HuH-7 (cell line): ENCODE measurements at regions not wholly inside any gene's neighbourhood (a gene's known extent, or its start where the extent isn't known, plus 50 kb on each side); places are given as distances from the start of the nearest gene placed in this dataset.

Experiments used
- DNase-seq: peaks from one replicate; pipeline ENCODE4 v3.0.0; 2011; ENCODE audit warnings: low spot score

- no peak for DNase-seq
Observed at GRCh38 chr1:14303011-14303410, 295.5 kb upstream of the KAZN start.

DNA sequence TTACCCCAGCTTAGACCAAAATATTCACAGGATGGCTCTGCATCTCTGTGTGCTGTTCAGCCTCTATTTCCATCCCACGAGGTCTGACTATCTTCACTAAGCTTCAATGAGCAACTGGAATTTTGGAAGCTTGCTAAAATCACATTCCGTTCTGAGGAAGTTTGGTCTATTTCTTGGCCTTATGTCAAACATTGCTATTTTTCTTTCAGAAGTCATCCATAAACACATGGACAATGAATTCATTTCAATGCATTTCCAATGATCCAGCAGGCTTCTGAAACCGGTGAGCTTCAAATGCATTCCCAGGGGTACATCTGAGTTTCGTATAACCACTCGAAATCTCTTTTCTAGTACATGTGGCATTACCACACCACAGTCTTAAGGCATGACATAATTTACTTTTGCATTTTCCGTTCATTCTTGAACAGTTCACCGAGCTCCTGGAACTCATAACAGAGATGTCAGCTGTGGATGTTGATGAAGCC lies 294.1 kb upstream of the KAZN start:
- no peak for DNase-seq

- no peak for DNase-seq
Observed at GRCh38 chr1:14308460-14308859, 290.0 kb upstream of the KAZN start.

DNA sequence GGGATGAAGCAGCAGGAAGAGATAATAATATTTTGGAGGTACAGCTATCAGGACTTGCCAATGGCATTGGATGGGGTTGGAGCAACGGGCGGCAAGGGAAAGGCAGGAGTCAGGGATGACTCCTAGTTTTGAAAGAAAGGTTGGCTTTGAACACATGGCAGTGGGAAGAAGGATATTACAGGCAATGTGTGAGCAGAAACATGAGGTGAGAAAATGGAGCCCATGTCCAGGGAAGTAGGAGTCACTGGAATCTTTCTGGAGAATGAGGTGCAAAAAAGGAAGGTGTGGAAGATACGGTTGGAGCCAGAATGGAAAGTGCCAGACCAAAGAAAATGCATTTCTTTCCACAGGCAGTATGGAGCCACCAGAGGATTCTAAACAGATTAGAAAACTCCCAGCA lies 288.5 kb upstream of the KAZN start:
- DNase-seq: no peak

- DNase-seq: no peak
Observed at GRCh38 chr1:14310476-14310875, 288.0 kb upstream of the KAZN start.

DNA sequence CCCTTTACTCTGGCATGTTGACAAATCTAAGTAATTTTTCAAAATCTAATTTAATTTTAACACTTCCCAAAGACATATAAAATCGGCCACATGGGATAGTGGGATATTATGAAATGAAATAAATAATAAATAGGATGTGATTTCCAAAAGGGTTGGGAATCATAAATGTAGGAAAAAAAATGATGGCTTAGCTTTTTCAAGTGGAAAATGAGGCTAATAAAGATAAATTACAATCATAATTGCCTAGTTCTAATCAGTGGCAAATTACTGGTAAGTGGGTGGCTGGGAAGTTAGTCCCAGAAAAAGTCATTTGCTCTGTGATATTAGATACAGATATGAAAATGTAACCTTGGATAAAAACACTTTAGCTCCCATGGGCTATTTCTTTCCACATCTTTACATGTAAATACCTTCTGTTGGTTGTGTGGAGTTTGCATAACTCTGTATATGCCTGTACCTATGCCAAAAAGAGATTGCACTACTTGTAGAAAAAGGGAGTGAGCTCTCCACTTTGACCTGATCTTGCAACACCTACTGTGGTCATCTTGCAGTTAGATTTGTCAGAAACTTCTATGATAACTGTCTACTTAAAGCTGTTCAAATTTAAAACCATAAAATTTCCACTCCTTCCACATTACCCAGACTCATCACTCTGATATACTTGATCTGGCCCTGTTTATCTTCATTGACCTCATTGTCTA lies 284.6 kb upstream of the KAZN start:
- no peak for DNase-seq

DNA sequence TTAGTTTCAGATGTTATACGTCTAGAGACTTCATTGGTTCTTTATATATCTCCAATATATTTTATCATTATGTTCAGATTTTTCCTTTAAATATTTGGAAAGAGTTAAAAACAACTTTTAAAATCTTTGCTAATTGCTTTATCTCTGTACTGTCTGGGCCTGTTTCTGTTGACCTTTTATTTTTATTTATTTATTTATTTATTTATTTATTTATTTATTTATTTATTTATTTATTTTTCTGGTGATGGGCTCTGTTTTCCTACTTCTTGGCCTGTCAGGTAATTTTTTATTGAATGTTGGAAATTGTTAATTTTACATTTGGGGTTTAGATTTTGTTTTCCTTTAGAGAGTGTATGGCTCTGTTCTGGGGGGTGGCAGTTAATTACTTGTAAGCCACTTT lies 279.7 kb upstream of the KAZN start:
- DNase-seq: no peak

GRCh38 chr1:14320518-14320917 lies 278.0 kb upstream of the KAZN start:
- no peak for DNase-seq

DNA sequence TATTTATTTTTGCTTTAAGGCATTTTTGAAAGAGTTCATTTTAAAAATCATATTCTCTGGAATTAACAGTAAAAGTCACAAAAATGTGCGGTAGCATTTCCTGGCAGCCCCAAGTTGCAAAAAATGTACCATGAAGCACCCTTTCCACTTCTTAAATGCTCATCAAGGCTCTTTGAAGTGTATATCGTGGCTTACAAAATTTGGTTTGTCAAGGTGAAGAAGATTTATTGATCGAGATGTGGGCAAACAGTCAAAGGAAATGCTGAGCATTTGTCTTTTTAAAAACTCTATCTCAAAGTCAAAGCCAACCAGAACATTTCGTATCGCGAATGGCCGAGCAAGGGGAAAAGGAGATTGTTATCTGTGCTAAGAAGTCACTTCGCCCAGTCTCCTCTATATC lies 277.5 kb upstream of the KAZN start:
- DNase-seq: no peak

DNA sequence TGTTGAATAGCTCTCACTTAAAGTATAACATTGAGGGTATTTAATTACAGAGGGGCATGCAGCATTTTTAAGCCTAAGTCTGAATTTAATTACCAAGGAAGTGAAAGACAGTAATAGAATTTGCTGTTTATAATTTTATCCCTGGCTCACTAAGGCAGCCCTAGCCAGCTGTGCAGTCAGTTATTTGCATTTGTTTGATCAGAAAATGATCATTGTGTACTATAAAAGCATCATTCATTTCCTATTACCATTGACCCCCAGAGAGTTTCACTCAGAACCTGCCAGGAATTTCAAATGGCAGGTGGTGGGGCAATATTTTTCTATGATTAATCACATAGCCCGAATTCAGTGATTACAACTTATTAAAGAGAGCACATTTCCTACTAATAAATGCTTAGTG lies 277.1 kb upstream of the KAZN start:
- no peak for DNase-seq

GRCh38 chr1:14323568-14324247 lies 274.8 kb upstream of the KAZN start:
- no peak for DNase-seq

DNA sequence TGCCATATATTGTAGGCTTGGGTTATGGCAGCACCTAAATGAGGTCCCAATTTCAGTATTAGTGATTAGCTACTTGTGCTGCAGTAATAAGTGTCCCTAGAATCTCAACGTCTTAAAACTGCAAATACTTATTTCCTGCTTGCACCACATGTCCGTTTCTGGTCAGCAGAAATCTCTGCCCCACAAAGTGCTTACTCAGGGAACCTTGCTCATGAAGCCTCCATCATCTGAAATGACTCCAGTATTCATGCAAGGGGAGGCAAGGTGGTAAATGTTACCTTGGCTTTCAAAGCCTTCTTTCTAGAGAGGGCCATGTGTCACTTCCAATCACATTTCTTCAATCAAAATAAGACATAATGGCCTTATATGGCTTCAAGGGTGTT lies 274.2 kb upstream of the KAZN start:
- DNase-seq: no peak

- DNase-seq: no peak
Observed at GRCh38 chr1:14326857-14327256, 271.6 kb upstream of the KAZN start.

GRCh38 chr1:14328685-14329084 lies 269.8 kb upstream of the KAZN start:
- DNase-seq: no peak

- no peak for DNase-seq
Observed at GRCh38 chr1:14332158-14332557, 266.3 kb upstream of the KAZN start.

GRCh38 chr1:14334336-14335176 lies 263.9 kb upstream of the KAZN start:
- DNase-seq: no peak

DNA sequence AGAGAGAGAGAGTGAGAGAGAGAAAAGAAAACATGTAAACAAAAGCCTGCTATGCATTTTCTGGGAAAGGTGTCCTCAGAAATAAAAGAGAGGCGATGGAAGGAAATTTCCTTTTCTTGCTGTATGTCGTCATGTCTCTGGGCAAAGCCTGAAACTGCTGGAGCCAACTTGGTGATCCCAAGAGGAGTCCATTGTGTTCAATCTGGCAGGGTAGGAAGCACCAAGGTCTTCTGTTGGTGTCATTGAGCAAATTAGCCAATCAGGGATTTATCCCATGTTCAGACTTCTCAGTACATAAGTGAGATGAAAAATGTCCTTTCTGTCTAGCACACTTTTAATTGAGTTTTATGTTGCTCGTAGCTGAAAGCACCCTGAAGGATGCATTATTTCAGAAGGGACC lies 260.0 kb upstream of the KAZN start:
- no peak for DNase-seq

DNA sequence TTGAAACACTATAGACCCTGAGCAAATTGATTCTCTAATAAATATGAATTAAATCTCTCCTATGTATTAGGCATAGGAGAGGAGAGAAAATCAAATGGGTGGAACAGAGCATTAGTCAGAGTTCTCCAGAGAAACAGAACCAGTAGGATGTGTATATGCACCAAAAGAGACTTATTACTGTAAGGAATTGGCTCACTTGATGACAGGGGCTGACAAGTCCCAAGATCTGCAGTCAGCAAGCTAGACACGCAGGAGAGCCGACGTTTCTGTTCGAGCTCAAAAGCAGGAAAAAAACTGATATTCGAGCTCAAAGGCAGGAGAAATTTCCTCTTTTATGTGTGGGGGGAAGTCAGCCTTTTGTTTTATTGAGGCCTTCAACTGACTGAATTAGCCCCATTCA lies 259.2 kb upstream of the KAZN start:
- DNase-seq: no peak

- DNase-seq: no peak
Observed at GRCh38 chr1:14340002-14340785, 258.3 kb upstream of the KAZN start.

- DNase-seq: no peak
Observed at GRCh38 chr1:14341147-14341546, 257.3 kb upstream of the KAZN start.

DNA sequence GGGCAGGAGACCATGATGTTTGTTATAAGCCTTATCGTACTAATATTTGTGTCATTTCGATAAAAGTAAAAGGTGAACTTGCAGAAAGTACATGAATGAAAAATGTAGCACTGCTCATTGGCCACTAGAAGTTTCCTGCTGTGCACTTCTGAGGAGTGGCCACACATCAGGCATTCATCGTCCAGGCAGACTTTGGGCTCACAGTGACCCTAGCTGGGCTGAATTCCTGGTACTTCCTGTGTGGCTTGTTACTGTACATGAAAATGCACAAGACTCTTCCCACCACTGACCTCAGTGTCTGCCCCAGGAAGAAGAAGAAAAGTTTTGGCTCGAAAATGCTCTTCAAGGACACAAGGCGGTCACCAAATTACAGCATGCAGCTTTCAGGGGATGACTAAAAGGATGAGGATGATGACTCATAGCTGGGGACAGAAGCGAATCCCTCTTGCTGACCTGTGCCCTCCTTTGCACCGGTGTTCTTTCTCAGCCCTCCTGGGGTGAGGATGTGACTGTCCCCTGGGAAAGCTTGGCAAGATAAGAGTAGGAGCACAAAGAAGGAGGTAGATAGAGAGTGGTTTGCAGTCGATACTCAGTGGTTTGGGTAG lies 252.4 kb upstream of the KAZN start:
- DNase-seq: no peak

- DNase-seq: no peak
Observed at GRCh38 chr1:14347186-14347585, 251.3 kb upstream of the KAZN start.
